ENCODE measurements at regions not wholly inside any gene's neighbourhood (a gene's known extent, or its start where the extent isn't known, plus 50 kb on each side); places are given as distances from the start of the nearest gene placed in this dataset.

GRCh38 chr12:115325858-115326257, 641.9 kb upstream of the TBX3 start:
- no peak overlapping the region for H3K9ac ChIP-seq (replicated peaks in 1 of 4; ENCODE audit: extremely low read depth in 1 of 4, low read depth in 3 of 4, low read length in 3 of 4)
- no peaks in the 10 kb centered on the region for H4K20me1 ChIP-seq (replicated peaks in 1 of 2; ENCODE audit: control insufficient read depth in 1 of 2, insufficient read depth in 2 of 2, low read length in 2 of 2)
- no peaks in the 10 kb centered on the region for H3K79me1 ChIP-seq (ENCODE audit: low read depth, low read length)
- H3K4me1 ChIP-seq (replicated peaks in 1 of 4; ENCODE audit: control insufficient read depth in 3 of 4, insufficient read depth in 4 of 4, low read length in 3 of 4): no peaks in the 10 kb centered on the region
- H2BK15ac ChIP-seq (ENCODE audit: low read length): no peak overlapping the region
- no peak overlapping the region for H3K4me3 ChIP-seq (ENCODE audit: extremely low read depth in 1 of 4, insufficient read depth in 2 of 4, low read depth in 3 of 4, low read length in 4 of 4)
- H3K14ac ChIP-seq (ENCODE audit: insufficient read length): no peak overlapping the region
- H3K79me2 ChIP-seq (ENCODE audit: control insufficient read depth in 1 of 2, insufficient read depth in 2 of 2, low read length in 2 of 2): no peaks in the 10 kb centered on the region
- no peak for FAIRE-seq
- no peak for DNase-seq (ENCODE audit: low read depth in 1 of 2, low spot score in 2 of 2)
- no peak overlapping the region for H4K8ac ChIP-seq (ENCODE audit: extremely low read depth, insufficient read depth, low read length)
- H3K23me2 ChIP-seq (ENCODE audit: low read depth, low read length): no peaks in the 10 kb centered on the region; the same call in 1 of the 2 replicates
- no peak overlapping the region for H3K23ac ChIP-seq (ENCODE audit: insufficient read length)
- H4K91ac ChIP-seq (replicated peaks; ENCODE audit: insufficient read length, low read length): no peak overlapping the region
- H2BK120ac ChIP-seq (replicated peaks; ENCODE audit: low read depth, low read length): no peak overlapping the region
- no peak overlapping the region for H2BK5ac ChIP-seq (ENCODE audit: low read depth, low read length)
- H3K4ac ChIP-seq (replicated peaks; ENCODE audit: insufficient read length, low read depth, low read length): no peak overlapping the region
- H3K27me3 ChIP-seq (replicated peaks in 1 of 4; ENCODE audit: control insufficient read depth in 3 of 4, extremely low read depth in 1 of 4, insufficient read depth in 3 of 4, low read length in 3 of 4): no peaks in the 10 kb centered on the region
- no peak overlapping the region for H3K4me2 ChIP-seq (ENCODE audit: insufficient read depth in 1 of 2, low read depth in 2 of 2, low read length in 2 of 2)
- ChIA-PET CTCF (ENCODE audit: partially characterized antibody) (interaction anchor here (0.6 to 0.7 kb wide), 2 partner anchors 140 to 176 kb away, joined by 3 read pairs; no protein-coding TSS in a partner anchor), POLR2A (ENCODE audit: partially characterized antibody) (no interaction called here)
- no peak overlapping the region for H2BK20ac ChIP-seq (ENCODE audit: low read length)
- H3K56ac ChIP-seq (replicated peaks; ENCODE audit: insufficient read length, low read depth, low read length): no peak overlapping the region
- no peak overlapping the region for H4K5ac ChIP-seq (ENCODE audit: insufficient read length, low read depth, low read length)
- WGBS, 2 experiments (ENCODE audit: extremely low coverage in 1 of 2, insufficient coverage in 1 of 2, insufficient read length in 1 of 2, insufficient replicate concordance in 2 of 2, low coverage in 1 of 2, low lambda C conversion rate in 2 of 2, missing lambda C conversion rate in 1 of 2): 96% methylated on average over 3 of the region's 3 CpGs; no CpG with 5 or more reads in 1 of the 2 experiments
- no peak overlapping the region for H2AK5ac ChIP-seq (ENCODE audit: low read depth, low read length)
- no peak overlapping the region for H3K27ac ChIP-seq (ENCODE audit: low read depth, low read length)
- H3K18ac ChIP-seq (ENCODE audit: extremely low read depth, low read length): no peak overlapping the region
- no peaks in the 10 kb centered on the region for H3K9me3 ChIP-seq (ENCODE audit: insufficient read depth in 2 of 2, low read depth in 1 of 2, low read length in 1 of 2)
- TF ChIP-seq HDAC2 (IDR thresholded peaks at IDR 0.05; ENCODE audit: borderline replicate concordance in 1 of 2, low read depth in 2 of 2, low read length in 2 of 2) (no peak), KDM5A (IDR thresholded peaks at IDR 0.05; ENCODE audit: low read length) (no peak), CHD1 (IDR thresholded peaks at IDR 0.05; ENCODE audit: low read depth, low read length) (no peak), CBX5 (IDR thresholded peaks at IDR 0.05; ENCODE audit: low read depth, low read length) (no peak), SUZ12 (IDR thresholded peaks at IDR 0.05; ENCODE audit: low read length) (no peak), SP1 (IDR thresholded peaks at IDR 0.05; ENCODE audit: low read depth, low read length) (no peak), SIRT6 (IDR thresholded peaks at IDR 0.05; ENCODE audit: low read length) (no peak), NRF1 (IDR thresholded peaks at IDR 0.05; ENCODE audit: low read depth, low read length) (no peak)
- H3K36me3 ChIP-seq (ENCODE audit: control insufficient read depth in 2 of 4, insufficient read depth in 4 of 4, low read length in 3 of 4): no peaks in the 10 kb centered on the region
- H2AFZ ChIP-seq (ENCODE audit: low read length): no peak overlapping the region
- no peak overlapping the region for H2BK12ac ChIP-seq (ENCODE audit: low read depth, low read length)

All from H1 (cell line).